Endodermal cell (in vitro differentiated cells): ENCODE measurements at regions not wholly inside any gene's neighbourhood (a gene's known extent, or its start where the extent isn't known, plus 50 kb on each side); places are given as distances from the start of the nearest gene placed in this dataset.

Experiments used
- DNase-seq: peaks from one replicate; pipeline ENCODE4 v3.0.0-alpha.2; 2017
- H3K27ac ChIP-seq: 2 replicates; pipeline ENCODE4 v1.5.1; 2013; ENCODE audit warnings: mild to moderate bottlenecking, low read depth, low read length, moderate library complexity
- H3K27me3 ChIP-seq: 2 replicates; pipeline ENCODE4 v1.6.1; 2013; ENCODE audit warnings: mild to moderate bottlenecking, low read length, moderate library complexity; ENCODE audit not compliant: insufficient read depth, control insufficient read depth, poor library complexity, severe bottlenecking
- H3K36me3 ChIP-seq: 2 replicates; pipeline ENCODE4 v1.7.0; 2013; ENCODE audit warnings: mild to moderate bottlenecking, low read length, moderate library complexity; ENCODE audit not compliant: control insufficient read depth, insufficient read depth
- H3K4me1 ChIP-seq: one replicate; pipeline ENCODE4 v1.7.0; 2013; ENCODE audit warnings: low read length; ENCODE audit not compliant: control insufficient read depth, insufficient read depth
- H3K4me3 ChIP-seq: 2 replicates; pipeline ENCODE4 v1.5.1; 2013; ENCODE audit warnings: mild to moderate bottlenecking, low read length, moderate library complexity
- H3K9ac ChIP-seq: 2 replicates; pipeline ENCODE4 v1.6.1; 2013; ENCODE audit warnings: mild to moderate bottlenecking, low read length, moderate library complexity; ENCODE audit not compliant: poor library complexity, severe bottlenecking; ENCODE audit errors: extremely low read depth
- H3K9me3 ChIP-seq: 2 replicates; pipeline ENCODE4 v1.6.1; 2013; ENCODE audit warnings: mild to moderate bottlenecking, low read length, moderate library complexity; ENCODE audit not compliant: control insufficient read depth
- H3K27ac Mint-ChIP-seq: 2 replicates; pipeline ENCODE4 v1.8.0; 2020; ENCODE audit warnings: mixed read lengths
- H3K27me3 Mint-ChIP-seq: 2 replicates; pipeline ENCODE4 v1.8.0; 2021; ENCODE audit warnings: mild to moderate bottlenecking, mixed read lengths; ENCODE audit not compliant: insufficient read depth
- H3K36me3 Mint-ChIP-seq: 2 replicates; pipeline ENCODE4 v1.8.0; 2020; ENCODE audit warnings: low read depth, mixed read lengths
- H3K4me1 Mint-ChIP-seq: 2 replicates; pipeline ENCODE4 v1.8.0; 2020; ENCODE audit warnings: mixed read lengths
- H3K4me3 Mint-ChIP-seq: 2 replicates; pipeline ENCODE4 v1.8.0; 2020; ENCODE audit warnings: mild to moderate bottlenecking, moderate library complexity, mixed read lengths
- H3K9me3 Mint-ChIP-seq: 2 replicates; pipeline ENCODE4 v1.8.0; 2020; ENCODE audit warnings: mild to moderate bottlenecking, mixed read lengths
- whole genome bisulfite sequencing, 2 experiments: methylation state at CpG; one replicate each; pipeline versions ENCODE4 v1.1.5 to v1.1.7; 2013; ENCODE audit warnings: missing lambda C conversion rate in 2 of 2, mixed read lengths in 1 of 2; ENCODE audit not compliant: insufficient coverage in 1 of 2, insufficient read length in 1 of 2; 5-methylcytosine and 5-hydroxymethylcytosine counted together
- TF ChIP-seq, protein P1 (sequence below): fragments of 200-600 bp; sonication (generic); conservative IDR thresholded peaks from 2 replicates; pipeline ENCODE4 v1.5.0; 2021; ENCODE audit warnings: antibody characterized with exemption, mild to moderate bottlenecking

- Histone ChIP-seq H3K4me3 (no peak overlapping the region), H3K9ac (no peak overlapping the region), H3K9me3 (peaks cover 6% of the 10 kb centered on the region), H3K4me1 (no peaks in the 10 kb centered on the region), H3K27me3 (no peaks in the 10 kb centered on the region), H3K36me3 (no peaks in the 10 kb centered on the region), H3K27ac (no peak overlapping the region)
- TF ChIP-seq, protein P1, sequence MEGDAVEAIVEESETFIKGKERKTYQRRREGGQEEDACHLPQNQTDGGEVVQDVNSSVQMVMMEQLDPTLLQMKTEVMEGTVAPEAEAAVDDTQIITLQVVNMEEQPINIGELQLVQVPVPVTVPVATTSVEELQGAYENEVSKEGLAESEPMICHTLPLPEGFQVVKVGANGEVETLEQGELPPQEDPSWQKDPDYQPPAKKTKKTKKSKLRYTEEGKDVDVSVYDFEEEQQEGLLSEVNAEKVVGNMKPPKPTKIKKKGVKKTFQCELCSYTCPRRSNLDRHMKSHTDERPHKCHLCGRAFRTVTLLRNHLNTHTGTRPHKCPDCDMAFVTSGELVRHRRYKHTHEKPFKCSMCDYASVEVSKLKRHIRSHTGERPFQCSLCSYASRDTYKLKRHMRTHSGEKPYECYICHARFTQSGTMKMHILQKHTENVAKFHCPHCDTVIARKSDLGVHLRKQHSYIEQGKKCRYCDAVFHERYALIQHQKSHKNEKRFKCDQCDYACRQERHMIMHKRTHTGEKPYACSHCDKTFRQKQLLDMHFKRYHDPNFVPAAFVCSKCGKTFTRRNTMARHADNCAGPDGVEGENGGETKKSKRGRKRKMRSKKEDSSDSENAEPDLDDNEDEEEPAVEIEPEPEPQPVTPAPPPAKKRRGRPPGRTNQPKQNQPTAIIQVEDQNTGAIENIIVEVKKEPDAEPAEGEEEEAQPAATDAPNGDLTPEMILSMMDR, result no peak
- no peak overlapping the region for H3K4me3 Mint-ChIP-seq
- H3K4me1 Mint-ChIP-seq, result no peaks in the 10 kb centered on the region
- no peak for DNase-seq
- no peak overlapping the region for H3K27ac Mint-ChIP-seq
- H3K9me3 Mint-ChIP-seq, result peaks cover 13% of the 10 kb centered on the region
- H3K27me3 Mint-ChIP-seq, result peaks cover 4% of the 10 kb centered on the region
- no peaks in the 10 kb centered on the region for H3K36me3 Mint-ChIP-seq
- 94 to 100% methylated on average over 1 of the region's 1 CpG for WGBS, 2 experiments
Measured at GRCh38 chr12:126147321-126147720, 1082.1 kb downstream of the AACS start.

DNA sequence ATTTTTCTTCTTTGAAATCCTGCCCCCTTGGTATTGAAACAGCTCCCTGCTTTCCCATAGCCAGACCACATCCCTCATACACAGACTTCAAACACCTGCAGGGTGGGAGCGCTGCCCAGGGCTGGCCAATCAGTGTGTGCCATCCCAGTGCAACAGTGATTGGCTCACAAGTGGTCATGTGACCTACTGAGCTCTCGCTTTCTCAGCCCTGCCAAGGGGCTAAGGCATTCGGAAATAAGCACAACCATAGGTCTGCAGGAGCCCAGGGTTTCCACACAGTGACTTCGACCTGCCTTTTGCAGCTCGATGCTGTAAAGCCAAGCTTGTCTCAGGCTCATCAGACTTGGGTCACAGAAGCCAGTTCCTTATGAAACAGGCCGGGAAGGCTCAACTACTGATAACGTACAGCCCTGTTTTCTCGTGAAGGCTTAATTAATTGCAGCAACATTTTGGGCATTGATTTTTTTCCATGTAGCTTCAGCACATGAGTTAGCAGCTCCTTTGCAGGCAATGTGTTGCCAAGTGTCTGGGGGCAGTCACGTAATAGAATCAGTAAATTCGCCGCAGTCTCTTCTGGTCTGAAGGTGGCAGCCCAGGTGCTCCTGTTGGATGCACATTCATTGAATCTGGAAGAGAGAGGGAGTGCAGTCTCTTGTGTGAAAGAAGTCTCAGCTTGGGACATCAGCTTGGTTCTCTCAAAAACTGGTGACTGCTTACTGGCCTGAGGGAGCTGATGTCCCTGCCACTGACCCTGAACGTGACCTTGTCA lies 1091.8 kb downstream of the AACS start:
- H3K27ac Mint-ChIP-seq, result no peak overlapping the region
- TF ChIP-seq, protein P1, result no peak
- H3K36me3 Mint-ChIP-seq, result no peaks in the 10 kb centered on the region
- Histone ChIP-seq H3K27ac (no peak overlapping the region), H3K4me3 (no peak overlapping the region), H3K9ac (no peak overlapping the region), H3K9me3 (peaks cover under 1% of the 10 kb centered on the region), H3K4me1 (no peaks in the 10 kb centered on the region), H3K27me3 (no peaks in the 10 kb centered on the region), H3K36me3 (no peaks in the 10 kb centered on the region)
- H3K27me3 Mint-ChIP-seq, result peaks cover 14% of the 10 kb centered on the region
- peak; percentile 74 for DNase-seq
- WGBS, 2 experiments, result 89 to 94% methylated on average over 10 to 12 of the region's 12 CpGs
- no peaks in the 10 kb centered on the region for H3K4me1 Mint-ChIP-seq
- no peak overlapping the region for H3K4me3 Mint-ChIP-seq
- peaks cover 4% of the 10 kb centered on the region for H3K9me3 Mint-ChIP-seq

GRCh38 chr12:126157575-126157966 lies 1092.3 kb downstream of the AACS start:
- H3K4me1 Mint-ChIP-seq, result no peaks in the 10 kb centered on the region
- H3K4me3 Mint-ChIP-seq, result no peak overlapping the region
- Histone ChIP-seq H3K36me3 (no peaks in the 10 kb centered on the region), H3K9me3 (peaks cover 6% of the 10 kb centered on the region), H3K27ac (no peak overlapping the region), H3K9ac (no peak overlapping the region), H3K27me3 (no peaks in the 10 kb centered on the region), H3K4me3 (no peak overlapping the region), H3K4me1 (no peaks in the 10 kb centered on the region)
- DNase-seq, result no peak
- H3K9me3 Mint-ChIP-seq, result peaks cover 10% of the 10 kb centered on the region
- 91 to 96% methylated on average over 5 of the region's 5 CpGs for WGBS, 2 experiments
- peaks cover 18% of the 10 kb centered on the region for H3K27me3 Mint-ChIP-seq
- no peak overlapping the region for H3K27ac Mint-ChIP-seq
- no peaks in the 10 kb centered on the region for H3K36me3 Mint-ChIP-seq
- TF ChIP-seq, protein P1, result no peak
